HG02973 (cell line): ENCODE measurements at regions not wholly inside any gene's neighbourhood (a gene's known extent, or its start where the extent isn't known, plus 50 kb on each side); places are given as distances from the start of the nearest gene placed in this dataset.
A peak's percentile ranks its signal among the peaks of the same experiment; 100 is the strongest.

Experiments
- ATAC-seq: cut with Tn5 transposase; IDR thresholded peaks from one replicate; pipeline ENCODE4 v1.9.1; 2021; ENCODE audit warnings: moderate library complexity; ENCODE audit not compliant: unreplicated experiment

DNA sequence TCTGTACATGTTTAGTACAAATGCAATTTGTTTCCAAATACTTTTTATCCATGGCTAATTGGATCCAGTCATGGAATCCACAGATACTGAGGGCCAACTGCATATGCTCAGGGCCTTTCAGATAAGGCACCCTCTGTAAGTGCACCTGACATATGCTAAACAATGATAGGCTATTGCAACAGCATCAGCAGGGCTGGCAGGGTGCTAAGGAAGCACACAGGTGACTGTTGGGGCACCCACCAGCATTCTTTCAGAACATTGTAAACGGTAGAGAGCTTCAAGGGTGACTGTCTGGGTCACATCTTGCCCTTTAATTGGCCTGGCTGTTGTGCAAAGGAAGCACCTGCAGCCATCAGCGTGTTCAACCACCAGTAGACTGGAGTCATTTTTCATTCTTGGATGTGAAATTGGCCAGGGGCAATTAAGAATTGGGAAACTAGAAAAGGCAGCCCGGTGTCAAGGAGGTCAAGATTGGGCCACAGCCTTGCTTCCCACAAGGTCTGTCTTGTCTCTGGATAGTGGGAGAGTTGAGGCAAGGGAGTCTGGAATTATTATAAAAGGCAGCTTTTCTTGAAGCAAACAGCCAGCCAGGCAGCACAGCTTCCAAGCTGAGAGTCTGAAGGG is 129.3 kb upstream of the RAI14 start:
- no peak for ATAC-seq

- no peak for ATAC-seq
Measured at GRCh38 chr5:34529581-34530331, 126.4 kb upstream of the RAI14 start.

DNA sequence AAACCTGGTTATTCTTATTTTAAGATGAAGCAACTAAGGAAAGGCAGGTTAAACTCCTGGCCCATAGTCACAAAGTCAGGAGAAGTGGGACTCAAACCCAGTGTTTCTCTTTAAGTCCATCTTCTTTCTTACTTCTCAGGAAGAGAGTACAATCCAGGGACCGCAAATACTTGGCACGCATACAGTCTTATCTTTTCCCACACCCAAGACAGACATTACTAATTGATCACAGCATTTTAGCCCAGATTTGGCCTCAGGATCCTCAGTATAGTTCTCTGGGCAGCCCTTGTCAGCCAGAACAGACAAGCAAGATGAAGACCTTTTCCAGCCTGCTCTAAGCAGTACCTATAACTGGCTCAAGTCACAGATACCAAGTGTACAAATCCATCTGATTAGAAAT is 125.5 kb upstream of the RAI14 start:
- no peak for ATAC-seq

DNA sequence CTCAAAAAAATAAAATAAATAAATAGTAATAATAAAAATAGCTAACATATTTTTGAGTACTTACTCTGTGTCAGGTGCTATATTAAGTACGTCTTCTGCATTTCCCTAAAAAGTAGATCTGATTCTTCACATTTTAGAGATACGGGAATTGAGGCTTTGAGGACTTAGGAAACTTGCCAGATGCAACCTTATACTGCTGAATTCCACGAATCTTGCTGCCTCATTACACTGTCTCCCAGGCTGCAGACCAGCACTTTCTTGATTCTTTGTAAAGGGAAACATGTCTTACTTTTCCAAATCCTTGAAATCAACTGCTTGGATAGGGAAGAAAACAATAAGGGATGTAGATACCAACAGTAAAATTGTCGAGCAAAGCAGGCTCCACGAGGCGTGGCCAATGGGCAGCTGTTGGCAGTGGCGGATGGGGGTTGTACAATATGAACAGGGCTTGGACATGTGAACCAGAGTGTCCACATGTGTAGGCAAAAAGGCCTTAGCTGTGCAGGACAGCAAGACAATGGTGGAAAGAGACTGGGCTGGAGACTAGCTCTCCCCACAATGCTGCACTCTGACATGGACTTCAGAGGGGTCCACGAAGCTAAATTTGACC is 124.3 kb upstream of the RAI14 start:
- no peak for ATAC-seq

DNA sequence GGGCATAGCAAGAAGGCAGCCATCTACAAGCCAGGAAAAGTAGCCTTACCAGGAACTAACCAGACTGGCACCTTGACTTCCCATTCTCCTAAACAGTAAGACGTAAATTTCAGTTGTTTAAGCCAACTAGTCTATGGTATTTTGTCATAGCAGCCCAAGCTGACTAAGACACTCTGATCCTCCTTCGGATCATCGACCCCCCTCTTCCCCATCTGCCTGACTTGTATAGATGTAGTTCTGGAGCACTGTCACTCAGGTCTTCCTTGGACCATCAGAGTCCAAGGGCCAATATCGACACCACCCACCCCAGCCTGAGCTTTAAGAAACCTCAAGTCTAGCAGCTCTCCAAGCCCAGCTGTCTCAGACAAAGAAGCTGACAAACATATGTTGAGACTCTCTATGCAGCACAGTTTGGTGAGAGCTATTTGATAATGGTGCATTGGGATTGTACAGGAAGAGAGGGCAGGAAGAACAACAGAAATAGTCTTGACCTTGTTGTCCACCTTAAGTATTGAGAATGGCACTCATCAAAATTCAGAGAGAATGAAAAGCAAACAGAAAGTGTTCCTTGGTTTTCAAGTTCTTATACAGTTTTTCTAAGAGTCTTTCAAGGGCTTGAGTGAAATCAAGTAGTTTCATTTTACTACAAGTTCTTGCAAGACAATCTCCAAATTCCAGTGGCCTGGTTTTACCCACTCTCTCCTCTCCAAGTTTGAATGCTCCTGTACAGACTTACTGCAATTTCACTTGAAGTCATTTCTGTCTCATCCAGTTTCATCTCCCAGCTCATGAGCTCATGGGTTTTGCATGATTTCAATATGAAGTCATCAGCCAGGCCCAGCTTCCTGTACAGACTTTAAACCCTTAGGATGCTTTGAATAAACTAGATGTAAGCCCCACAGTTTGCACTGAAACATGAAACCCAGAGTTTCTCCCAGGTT is 122.3 kb upstream of the RAI14 start:
- ATAC-seq: peak; percentile 87

GRCh38 chr5:34534523-34535103 is 121.5 kb upstream of the RAI14 start:
- no peak for ATAC-seq

DNA sequence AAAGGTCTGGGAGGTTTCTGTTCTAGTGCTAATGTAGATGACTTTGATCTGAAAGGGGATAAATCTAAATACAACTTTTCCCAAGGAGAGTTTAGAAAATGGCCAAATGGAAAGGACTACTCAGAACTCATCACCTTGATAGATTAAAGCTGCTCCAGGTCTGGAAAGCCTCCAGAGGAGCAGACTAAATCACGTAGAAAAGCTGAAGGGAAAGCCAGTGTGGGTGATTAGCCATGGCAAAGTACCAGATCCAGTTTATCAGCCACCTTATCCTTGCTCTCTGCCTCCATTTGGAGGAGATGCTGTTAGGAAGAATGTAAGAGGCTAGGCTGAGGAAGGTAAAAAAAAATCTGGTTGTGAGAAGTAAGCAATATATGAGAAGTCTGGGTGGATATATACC is 120.7 kb upstream of the RAI14 start:
- ATAC-seq: no peak

DNA sequence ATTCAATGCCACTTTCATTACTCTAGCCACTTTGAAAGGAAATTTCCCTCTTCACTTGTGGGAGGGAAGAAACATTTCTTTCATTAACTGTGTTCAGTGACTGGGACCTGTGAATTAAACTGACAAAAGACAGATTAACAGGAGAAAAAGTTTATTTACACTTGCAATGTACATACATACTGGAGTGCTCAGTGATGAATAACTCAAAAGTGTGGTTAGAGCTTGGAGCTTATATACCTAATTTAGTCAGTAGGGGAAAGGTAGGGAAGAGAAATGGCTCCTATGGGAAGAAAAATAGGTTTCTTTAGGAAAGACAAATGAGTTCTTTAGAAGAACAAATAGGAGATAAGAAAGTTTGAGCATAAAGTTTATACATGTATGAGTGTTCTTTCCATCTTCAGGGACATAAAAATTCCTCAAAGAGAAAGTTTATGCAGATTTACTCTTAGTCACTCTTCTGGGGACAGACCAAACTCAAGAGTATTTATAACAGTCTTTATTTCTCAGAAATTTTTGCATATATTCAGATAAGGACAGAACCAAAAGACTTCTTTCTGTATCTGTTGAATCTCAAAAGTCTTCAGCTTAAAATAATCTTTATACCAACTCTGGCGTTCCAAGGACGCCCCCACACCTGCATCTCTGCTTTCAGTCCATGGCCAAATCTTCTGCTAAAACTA is 120.0 kb upstream of the RAI14 start:
- ATAC-seq: no peak

GRCh38 chr5:34536699-34537098 is 119.4 kb upstream of the RAI14 start:
- no peak for ATAC-seq

DNA sequence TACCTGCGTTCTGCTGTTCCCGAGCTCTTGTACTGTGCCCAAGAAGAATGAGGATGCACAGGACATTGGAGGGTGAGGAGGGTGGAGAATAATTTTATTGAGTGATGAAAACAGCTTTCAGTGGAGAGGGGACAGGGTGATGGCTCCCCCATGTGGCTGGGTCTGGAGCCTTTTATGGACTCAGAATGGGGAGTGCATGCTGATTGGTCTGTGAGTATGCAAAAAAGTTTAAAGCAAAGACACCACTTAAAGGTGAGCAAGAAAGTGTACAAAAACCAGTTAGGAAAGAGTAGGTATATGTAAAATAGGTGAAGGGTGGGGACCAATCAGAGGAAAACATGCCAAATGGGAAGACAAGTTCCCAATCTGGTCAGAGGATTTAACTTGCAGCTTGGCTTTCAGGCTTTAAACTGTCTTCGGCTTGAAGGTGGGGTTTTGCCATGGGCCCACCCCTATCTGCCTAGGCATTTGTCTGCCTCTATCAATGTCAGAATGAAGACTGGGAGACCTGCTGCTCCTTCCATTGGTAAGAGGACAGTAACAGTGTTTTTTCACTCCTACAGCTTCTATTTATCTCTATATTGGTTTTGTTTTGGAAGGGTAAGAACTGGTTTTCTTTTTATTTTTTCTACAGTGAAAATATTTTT is 118.0 kb upstream of the RAI14 start:
- no peak for ATAC-seq

- ATAC-seq: no peak
Measured at GRCh38 chr5:34539183-34539582, 116.9 kb upstream of the RAI14 start.

DNA sequence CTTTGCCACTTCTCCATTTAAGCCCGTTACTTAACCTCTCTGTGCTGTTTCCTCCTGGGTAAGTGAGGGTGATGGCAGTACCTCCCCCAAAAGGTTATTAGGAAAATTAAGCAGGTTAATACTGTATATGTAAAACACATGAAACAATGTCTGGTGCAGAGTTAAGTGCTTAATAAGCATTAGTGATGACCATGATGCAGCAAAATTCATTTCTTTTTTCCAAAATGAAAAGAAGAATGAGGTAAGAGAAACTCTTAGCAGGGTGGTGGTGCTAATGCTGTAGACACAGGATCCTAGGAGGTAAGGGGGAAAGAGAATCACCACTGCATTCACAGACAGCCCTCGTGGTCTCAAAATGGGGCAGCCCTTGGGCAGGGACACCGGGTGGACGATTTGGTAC is 115.1 kb upstream of the RAI14 start:
- ATAC-seq: no peak

GRCh38 chr5:34542818-34543217 is 113.3 kb upstream of the RAI14 start:
- no peak for ATAC-seq

DNA sequence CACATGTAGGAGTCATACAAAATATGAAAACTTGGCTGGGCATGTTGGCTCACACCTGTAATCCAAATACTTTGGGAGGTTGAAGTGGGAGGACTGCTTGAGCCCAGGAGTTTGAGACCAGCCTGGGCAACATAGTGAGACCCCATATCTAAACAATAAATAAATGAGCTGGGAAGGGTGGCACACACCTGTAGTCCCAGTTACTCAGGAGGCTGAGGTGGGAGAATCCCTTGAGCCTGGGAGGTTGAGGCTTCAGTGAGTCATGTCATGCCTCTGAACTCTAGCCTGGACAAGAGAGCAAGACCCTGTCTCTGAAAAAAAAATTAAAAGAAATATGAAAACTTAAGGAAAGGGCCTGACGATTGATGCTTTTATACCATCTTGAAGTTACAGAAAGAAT is 112.4 kb upstream of the RAI14 start:
- no peak for ATAC-seq

- ATAC-seq: no peak
Measured at GRCh38 chr5:34544403-34544802, 111.7 kb upstream of the RAI14 start.

DNA sequence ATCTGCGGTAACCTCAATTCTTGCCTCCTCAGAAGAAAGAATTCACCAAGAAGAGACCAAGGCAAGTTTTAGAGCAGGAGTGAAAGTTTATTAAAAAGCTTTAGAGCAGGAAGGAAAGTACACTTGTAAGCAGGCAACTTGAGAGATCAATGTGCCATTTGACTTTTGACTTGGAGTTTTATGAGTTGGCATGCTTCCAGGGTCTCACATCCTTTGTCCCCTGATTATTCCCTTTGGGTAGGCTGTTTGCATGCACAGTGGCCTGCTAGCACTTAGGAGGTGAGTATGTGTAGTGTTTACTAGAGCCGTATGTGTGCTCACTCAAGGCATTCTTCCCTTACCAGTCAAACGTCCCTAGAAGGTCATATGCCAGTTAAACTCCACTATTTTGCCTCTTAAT is 111.0 kb upstream of the RAI14 start:
- no peak for ATAC-seq

- ATAC-seq: no peak
Measured at GRCh38 chr5:34545626-34546025, 110.5 kb upstream of the RAI14 start.

GRCh38 chr5:34547300-34548085 is 108.6 kb upstream of the RAI14 start:
- no peak for ATAC-seq

DNA sequence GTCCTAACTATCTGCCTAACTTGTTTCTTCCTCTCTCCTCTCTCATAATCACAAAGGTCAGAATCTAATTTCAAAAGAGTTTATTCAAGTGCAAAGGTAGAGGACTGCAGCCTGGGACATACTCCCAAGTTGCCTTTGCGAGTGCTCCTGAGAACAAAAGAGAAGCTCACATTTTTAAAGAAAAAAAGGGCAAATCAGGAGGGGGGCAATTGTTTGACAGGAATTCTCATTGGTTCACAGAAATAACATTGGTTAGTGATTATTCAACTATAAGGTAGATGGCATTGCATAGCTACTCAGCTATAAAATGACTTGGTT is 108.1 kb upstream of the RAI14 start:
- no peak for ATAC-seq
